GM21723 (cell line): ENCODE measurements at regions not wholly inside any gene's neighbourhood (a gene's known extent, or its start where the extent isn't known, plus 50 kb on each side); places are given as distances from the start of the nearest gene placed in this dataset.

Experiments
- ATAC-seq: cut with Tn5 transposase; IDR thresholded peaks from one replicate; pipeline ENCODE4 v1.9.1; 2021; ENCODE audit warnings: mild to moderate bottlenecking, moderate library complexity; ENCODE audit not compliant: unreplicated experiment

DNA sequence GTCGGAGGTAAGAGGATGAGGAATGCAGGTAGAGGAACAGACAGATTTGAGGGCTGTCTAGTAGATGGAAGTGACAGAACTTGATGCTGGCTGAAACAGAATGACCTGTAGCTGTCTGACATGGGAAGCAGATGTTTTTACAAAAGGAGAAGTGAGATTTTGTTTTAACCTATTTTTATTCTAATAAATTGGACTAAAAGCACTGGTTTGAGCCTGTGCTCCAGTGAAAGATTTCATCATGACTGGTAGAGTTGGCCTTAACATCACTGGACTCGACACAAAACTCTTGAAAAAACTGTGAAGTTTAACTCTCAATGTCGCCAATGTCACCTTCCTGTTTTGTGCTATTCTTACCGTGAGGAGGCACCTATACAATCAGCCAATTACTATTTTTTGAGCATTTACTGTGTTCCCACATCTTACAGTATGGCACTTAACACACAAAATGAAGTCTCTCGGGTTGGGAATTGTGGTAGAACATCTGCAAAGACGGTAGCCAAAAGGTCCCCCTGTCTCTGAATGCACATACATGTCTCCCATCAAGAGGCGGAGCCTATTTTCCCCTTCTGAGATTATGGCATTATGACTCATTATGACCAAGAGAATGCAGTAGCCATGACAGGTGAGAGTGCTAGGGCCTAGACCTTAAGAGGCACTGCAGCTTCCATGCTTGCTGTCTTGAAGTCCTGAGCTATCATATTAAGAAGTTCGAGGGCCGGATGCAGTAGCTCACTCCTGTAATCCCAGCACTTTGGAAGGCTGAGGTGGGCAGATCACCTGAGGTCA lies 93.2 kb downstream of the FOXF2 start:
- ATAC-seq: peak; percentile 90

DNA sequence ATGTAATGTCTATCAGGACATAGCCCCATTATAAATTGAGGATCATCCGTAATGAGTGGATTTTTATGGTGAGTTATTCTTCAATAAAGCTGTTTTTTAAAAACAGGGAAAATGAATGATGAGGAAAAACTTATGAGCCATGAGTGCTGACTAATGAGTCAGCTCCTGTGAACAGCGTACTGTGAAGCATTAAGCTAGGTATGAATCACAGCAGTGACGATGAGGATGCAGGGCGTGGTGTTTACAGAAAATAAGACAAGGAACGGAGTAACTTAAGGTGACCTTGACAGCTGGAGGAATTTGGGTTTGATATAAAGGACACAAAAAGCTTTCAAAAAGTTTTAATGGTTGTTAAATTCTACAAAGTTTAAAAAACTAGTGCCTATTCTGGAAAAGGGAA lies 96.3 kb downstream of the FOXF2 start:
- ATAC-seq: no peak

- no peak for ATAC-seq
These were observed 97.0 kb downstream of the FOXF2 start for GRCh38 chr6:1486387-1486786.

GRCh38 chr6:1487239-1487638 lies 97.9 kb downstream of the FOXF2 start:
- no peak for ATAC-seq

GRCh38 chr6:1491025-1491424 lies 101.6 kb downstream of the FOXF2 start:
- ATAC-seq: no peak

DNA sequence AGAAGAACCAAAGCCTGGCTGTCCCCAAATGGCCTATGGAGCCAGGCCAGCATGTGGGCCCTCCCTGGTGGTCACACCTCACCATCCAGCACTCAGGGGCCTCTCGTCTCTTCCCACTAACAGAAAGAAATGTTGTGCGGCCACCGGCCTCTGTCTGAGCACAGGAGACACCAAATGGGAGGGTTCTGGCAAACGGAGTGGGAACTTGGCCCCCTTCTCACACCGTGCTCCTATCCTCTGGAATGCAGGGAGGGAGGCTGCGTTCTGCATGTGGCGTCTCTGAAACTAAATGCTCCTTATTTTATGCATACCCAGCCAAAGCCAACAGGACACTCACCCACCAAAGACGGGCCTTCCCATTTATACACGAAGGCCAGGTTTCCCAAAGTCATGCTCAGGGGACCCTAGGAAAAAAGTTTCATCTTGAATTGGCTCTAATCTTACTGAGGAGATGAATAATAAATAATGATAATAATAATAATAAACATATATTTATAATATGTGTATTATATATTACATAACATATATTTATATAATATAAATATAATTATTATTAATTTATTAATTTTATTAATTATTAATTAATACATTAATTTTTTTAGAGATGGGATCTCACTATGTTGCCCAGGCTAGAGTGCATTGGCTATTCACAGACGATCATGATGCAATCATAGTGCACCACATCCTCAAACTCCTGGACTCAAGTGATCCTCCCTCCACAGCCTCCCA lies 102.4 kb downstream of the FOXF2 start:
- no peak for ATAC-seq

GRCh38 chr6:1494671-1495070 lies 105.3 kb downstream of the FOXF2 start:
- no peak for ATAC-seq

- ATAC-seq: no peak
These were observed 106.0 kb downstream of the FOXF2 start for GRCh38 chr6:1495344-1495743.

DNA sequence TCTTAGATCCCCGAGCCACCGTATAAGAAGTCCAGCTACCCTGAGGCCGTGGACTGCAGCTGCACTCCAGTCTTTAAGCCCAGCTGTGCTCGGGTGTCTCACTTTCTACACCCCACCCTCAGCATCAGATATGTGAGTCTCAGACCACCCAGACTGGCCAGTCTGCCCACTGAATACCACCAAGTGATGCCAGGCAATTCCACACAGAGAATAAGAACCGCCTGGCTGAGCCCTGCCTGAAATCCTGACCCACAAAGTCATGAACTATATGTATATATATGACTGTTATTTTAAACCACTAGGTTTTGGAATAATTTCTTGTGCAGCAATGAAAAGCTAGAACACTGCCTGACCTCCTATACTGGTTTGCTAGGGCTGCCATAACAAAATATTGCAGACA lies 106.7 kb downstream of the FOXF2 start:
- ATAC-seq: no peak

DNA sequence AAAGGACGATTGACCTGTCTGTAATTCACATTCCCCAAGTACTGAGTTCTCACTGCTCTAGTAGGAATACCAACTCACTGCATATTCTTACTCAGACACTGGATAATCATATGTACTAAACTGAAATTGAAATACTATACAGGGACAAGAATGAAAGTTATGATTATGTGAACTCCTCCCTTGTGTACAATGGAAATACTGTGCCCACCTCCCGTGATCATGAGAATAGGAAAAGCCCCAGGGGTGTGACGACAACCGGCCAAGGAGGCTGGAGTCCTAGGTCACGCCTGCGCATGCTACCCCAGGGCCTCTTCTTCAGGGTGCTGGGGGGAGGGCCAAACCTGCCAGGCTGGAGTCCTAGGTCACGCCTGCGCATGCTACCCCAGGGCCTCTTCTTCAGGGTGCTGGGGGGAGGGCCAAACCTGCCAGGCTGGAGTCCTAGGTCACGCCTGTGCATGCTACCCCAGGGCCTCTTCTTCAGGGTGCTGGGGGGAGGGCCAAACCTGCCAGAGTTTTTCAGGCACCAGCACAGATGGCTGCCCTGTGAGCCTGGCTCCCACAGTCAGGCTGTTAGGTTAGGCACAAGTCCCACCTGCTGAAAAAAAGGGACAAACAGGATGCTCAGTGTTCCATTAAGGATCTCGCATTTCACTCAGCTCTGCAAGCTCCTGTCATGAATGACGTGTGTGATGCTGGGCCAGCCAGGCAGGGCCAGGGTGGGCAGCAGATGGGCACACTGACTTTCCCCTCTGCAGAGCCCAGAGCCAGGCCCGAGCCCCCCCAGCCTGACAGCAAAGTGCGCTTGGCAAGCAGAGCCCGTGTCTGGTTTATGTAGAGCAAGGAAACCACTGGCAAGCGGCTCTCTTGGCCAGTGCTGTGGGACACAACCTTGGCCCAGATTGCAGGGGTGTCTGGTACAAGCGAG lies 107.7 kb downstream of the FOXF2 start:
- ATAC-seq: no peak

GRCh38 chr6:1497761-1498105 lies 108.4 kb downstream of the FOXF2 start:
- no peak for ATAC-seq

GRCh38 chr6:1498491-1499113 lies 109.2 kb downstream of the FOXF2 start:
- no peak for ATAC-seq

DNA sequence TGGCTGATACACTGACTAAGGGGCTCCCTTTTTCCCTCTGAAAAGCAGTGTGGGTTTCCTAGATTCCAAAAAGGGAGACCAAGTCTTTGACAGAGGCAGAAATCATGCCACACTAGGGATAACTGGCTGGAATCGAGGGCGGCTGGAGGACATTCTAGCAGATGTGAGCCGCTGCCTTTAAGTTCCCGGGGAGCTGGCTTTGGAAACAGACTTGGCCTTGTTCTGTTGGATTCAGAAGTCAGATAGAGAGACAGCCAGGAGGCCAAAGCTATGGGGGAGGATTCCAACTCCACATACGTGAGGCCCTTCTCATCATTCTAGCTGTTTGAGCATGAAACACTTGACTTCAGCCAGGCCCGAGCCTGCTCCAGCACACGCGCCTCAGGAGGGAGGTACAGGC lies 109.9 kb upstream of the FOXC1 start:
- no peak for ATAC-seq

DNA sequence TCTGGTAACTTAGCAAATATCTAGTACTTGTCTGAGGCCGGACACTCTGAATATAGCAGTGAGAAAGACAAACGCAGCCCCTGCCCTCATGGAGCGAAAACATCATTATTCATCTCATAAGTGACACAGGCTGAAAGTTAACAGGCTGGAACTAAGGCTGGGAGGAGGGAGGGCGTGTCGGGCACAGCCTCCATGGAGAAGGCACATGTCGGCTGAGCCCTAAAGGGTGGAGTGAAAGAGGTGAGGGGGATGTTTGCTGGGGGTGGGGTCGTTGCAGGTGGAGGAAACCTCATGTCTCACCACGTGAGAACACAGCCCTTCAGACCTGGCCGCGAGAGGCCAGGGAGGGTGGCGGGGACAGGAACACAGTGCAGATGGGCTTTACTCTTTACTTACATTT lies 108.8 kb upstream of the FOXC1 start:
- no peak for ATAC-seq

DNA sequence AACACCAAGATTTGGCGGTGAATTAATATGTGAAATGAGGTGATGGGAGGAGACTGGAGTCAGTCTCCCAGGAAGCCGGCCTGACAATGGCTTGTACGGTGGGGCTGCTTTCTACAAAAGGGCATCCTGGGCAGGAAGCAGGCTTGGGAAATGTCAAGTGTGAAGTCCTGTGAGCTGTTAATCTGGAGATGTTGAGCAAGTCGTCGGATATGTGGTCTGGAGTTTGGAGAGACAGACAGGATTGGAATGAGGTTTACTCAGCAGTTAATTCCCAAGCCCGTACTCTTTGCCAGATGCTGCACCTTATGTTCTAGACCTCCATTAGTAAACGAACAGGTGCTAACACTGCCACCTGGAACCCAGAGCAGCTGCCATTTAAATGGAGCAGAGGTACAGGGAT lies 107.7 kb upstream of the FOXC1 start:
- ATAC-seq: no peak

DNA sequence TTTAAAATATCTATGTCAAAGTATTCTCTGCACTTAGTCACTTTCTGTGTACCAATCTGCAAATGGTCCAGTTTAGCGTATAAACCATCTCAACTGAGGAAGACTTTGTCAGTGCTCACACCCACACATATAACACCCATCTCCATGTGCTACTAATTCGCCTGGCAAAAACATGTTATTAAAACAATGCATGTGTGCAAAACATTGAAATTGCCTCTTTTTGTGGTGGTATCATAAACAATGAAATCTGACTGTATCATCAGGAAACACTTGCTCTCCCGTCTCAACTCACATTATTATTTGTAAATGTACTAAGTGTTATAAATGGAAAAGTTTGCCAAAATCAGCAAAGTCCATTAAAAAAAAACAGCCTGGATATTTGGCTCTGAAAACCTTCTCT lies 105.9 kb upstream of the FOXC1 start:
- ATAC-seq: no peak

GRCh38 chr6:1504465-1504864 lies 105.2 kb upstream of the FOXC1 start:
- ATAC-seq: no peak

- no peak for ATAC-seq
These were observed 102.5 kb upstream of the FOXC1 start for GRCh38 chr6:1507251-1507650.

DNA sequence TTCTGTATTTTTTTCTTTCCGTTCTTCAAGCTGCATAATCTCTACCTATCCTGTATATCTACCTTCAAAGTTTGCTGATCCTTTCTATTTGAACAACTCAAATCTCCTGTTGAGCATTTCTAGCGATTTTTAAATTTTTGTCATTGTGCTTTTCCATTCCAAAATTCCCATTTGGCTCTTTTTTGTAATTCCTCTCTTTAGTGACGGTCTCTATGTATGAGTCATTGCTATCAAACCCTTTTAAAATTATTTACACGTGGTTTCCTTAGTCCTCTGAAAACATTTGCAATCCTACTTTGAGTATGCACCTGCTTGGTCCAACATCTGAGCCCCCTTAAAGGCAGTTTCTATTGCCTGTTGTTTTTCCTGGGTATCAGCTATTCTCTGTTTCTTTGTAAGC lies 100.5 kb upstream of the FOXC1 start:
- ATAC-seq: no peak

- no peak for ATAC-seq
These were observed 99.5 kb upstream of the FOXC1 start for GRCh38 chr6:1510239-1510638.

GRCh38 chr6:1513215-1513780 lies 96.4 kb upstream of the FOXC1 start:
- ATAC-seq: no peak
